Stimulated activated CD8-positive, alpha-beta memory T cell treated with anti-CD3 and anti-CD28 coated beads, Interleukin-4, amount 100 ng/mL, for 48 hours (primary cell): ENCODE measurements at regions not wholly inside any gene's neighbourhood (a gene's known extent, or its start where the extent isn't known, plus 50 kb on each side); places are given as distances from the start of the nearest gene placed in this dataset.

ENCODE experiments used
- DNase-seq: peaks from one replicate; pipeline ENCODE4 v3.0.0-alpha.2; 2020

DNA sequence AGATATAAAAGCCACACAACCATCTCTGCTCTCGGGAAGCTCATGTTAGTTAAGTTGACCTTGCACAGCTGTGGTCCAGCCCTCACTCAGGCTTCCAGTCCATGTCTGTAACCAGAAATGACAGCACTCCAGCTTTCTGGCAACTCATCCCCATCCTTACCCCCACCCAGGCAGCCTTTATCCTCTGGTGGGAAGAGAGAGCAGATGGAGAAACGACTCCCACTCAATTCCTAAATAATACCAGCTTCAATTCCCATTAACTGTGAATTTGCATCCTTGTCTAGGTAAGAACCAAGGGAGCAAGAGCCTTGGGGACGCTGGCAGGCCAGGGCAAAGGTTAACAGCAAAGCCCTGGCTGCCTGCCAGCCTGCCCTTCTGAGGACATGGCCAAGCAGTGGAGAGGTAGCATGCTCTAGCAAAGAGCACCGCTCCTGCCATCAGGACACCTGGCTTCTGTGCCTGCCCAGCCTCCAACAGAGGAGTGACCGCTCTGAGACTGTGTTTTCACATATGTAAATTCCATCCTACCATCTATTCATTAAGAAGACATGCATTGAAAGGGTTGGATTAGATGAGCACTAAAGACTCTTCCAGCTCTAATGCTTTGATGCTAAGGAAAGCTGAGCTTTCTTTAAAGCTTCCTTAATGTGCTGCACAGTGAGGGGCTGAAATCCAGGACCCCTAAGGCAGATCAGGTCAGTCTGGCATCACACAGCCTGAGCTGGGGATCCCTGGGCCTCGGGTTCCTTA lies 236.1 kb downstream of the GRIN2B start:
- DNase-seq, result no peak

DNA sequence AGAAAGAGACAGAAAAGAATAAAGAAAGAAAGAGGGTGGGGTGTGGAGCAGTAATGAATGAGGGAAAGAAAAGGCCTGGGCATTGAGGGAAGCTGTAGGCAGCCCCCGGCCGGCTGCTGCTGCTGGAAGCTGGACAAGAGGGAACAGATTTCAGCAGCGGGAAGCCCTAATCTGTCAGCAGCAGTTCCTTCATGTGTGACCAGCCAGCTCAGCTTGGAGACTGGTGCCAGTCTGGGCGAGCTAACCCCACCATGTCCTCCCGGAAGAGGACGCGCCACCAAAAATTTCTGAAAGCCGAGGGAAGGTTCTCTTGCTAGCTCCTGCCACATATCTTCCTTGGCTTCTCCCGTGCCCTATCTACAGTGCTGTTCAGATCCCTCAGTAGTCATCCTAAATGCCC lies 236.8 kb downstream of the GRIN2B start:
- no peak for DNase-seq

DNA sequence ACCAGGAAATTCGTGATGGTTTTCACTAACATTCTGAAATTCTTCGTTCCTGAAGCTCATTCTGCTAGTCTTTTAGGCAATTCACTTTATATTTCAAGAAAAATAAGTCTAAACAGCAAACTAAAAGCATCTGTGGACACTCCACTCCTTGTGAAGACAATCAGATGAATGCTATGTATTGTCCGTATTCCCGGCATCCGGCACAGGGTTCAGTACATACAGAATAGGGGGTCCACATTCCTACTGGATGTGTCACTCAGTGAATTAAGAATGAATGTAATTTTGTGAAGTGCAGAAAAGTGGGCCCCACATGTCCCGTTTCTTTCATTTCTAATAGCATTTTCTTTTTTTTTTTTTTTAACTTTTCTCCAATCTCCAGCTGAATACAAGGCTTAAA lies 241.3 kb downstream of the GRIN2B start:
- no peak for DNase-seq

- no peak for DNase-seq
These were observed 245.7 kb downstream of the GRIN2B start for GRCh38 chr12:13735734-13736133.

- no peak for DNase-seq
These were observed 246.7 kb downstream of the GRIN2B start for GRCh38 chr12:13734584-13735152.

GRCh38 chr12:13727707-13728195 lies 253.7 kb downstream of the GRIN2B start:
- no peak for DNase-seq

DNA sequence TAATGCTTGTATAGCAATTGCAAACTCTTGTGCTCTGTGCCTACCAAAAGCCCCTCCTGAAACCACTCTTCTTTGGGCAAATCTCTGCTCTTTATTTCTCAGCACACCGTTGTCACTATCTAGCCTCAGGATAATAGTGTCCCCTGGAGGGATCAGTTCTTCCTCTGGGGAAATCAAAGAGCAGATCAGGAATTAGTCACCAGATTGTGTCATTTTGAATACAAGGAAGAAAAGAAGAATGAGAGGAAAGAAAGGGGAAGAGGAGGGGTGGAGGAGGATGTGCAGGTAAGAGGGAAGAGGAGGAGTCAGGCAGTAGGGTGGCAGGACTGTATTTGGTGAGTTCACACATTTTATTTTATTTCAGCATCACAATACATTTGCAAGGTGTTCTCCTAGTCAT lies 256.4 kb downstream of the GRIN2B start:
- no peak for DNase-seq

GRCh38 chr12:13724136-13724535 lies 257.3 kb downstream of the GRIN2B start:
- no peak for DNase-seq

GRCh38 chr12:13719986-13720385 lies 261.4 kb downstream of the GRIN2B start:
- DNase-seq, result no peak

GRCh38 chr12:13718271-13718670 lies 263.1 kb downstream of the GRIN2B start:
- no peak for DNase-seq

- DNase-seq, result no peak
These were observed 265.3 kb downstream of the GRIN2B start for GRCh38 chr12:13716119-13716518.

GRCh38 chr12:13713556-13714410 lies 267.6 kb downstream of the GRIN2B start:
- no peak for DNase-seq

- no peak for DNase-seq
These were observed 273.6 kb downstream of the GRIN2B start for GRCh38 chr12:13707829-13708228.

- DNase-seq, result no peak
These were observed 279.0 kb downstream of the GRIN2B start for GRCh38 chr12:13702381-13702780.

DNA sequence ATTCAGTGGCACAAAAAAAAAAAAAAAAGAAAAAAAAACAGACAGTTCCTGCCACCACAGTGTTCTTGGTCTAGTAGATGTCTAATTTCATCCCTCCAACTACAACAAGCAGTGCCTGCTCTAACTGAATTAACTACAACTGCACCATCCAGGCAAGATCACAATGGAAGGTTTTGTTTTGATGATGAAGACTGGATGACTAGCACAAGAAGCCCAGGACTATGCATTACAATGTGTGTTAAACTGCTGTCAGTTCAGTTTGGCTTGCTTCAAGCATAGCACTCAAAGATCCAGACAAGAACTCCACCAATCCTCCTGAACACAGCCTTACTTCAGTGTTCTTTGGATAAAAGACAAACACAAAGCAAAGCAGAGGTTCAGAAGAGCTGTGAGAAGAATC lies 279.9 kb downstream of the GRIN2B start:
- no peak for DNase-seq

GRCh38 chr12:13697973-13698372 lies 283.4 kb downstream of the GRIN2B start:
- DNase-seq, result no peak

DNA sequence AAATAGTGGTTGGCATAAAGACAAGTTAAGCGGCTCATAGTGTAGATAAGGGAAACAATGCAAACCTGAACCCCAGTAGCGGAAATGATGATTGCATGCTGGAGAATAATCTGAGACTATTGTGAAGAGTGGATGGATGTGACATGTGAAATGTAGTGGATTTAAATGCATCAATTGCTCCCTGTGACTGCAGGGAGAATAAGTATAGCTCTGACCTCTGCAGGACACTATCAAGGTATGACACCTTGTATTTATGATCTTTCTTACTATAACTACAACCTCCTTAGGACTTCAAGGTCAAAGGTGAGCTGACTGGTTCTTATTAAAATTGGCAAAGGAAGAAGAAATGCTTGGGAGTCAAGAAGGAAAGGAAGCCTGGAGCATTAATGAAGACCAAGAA lies 285.6 kb downstream of the GRIN2B start:
- no peak for DNase-seq

- no peak for DNase-seq
These were observed 289.1 kb downstream of the GRIN2B start for GRCh38 chr12:13692332-13692731.

DNA sequence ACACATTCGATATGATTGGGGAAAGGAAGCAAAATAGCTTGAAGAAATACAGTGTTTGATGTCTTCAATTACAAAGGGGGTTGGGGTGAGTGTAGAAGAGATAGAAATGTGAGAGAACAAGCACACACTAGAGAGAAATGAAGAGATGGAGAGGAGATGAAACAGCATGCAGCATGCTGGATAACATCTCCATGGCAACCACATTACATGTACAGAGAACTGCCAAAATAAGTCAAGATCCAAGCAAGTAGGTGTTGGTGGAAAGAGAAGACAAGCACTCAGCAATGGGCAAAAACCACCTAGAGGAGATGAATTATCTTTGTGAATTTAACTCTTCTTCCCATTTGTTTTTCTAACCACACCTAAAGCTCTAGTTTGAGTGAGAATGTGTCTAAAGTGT lies 289.8 kb downstream of the GRIN2B start:
- DNase-seq, result no peak

GRCh38 chr12:13687633-13688032 lies 293.8 kb downstream of the GRIN2B start:
- no peak for DNase-seq

- no peak for DNase-seq
These were observed 295.1 kb downstream of the GRIN2B start for GRCh38 chr12:13686260-13686659.

DNA sequence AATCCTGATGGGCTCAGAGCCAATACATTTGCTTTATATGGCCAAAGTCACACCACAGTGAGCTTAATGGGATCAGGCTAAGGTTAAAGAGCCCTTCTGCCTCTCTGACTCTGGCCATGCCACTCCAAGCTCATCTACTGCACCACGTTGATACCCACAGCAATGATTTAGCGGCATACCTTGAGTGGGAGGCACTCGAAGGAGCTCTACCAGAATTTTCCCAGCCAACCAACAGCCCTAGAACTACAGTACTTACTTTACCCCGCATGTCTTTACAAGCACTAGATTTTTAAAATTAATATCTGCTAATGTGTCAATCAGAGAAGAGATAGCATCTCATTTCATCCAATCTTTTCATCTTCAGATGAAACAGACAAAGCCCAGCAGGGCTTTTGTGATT lies 300.5 kb downstream of the GRIN2B start:
- DNase-seq, result no peak

DNA sequence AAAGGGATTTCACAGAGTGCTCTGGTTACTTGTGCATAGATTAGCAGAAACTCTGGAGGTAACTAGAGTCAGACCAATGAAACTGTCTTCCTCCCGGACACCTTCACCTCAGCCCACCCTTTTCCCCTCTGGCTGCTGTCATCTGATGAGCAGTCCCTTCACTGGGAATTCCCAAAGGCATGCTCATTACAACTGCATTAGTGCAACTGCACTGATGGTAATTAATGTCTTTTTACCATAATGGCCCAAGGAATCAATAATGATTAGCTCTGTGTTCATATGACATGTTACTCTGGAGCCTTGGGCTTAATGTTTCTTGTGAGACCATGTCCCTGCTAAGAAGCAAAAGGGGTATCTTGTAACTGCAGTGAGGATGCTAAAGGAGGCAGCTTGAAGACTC lies 304.5 kb downstream of the GRIN2B start:
- DNase-seq, result no peak
